ENCODE measurements at regions not wholly inside any gene's neighbourhood (a gene's known extent, or its start where the extent isn't known, plus 50 kb on each side); places are given as distances from the start of the nearest gene placed in this dataset.

DNA sequence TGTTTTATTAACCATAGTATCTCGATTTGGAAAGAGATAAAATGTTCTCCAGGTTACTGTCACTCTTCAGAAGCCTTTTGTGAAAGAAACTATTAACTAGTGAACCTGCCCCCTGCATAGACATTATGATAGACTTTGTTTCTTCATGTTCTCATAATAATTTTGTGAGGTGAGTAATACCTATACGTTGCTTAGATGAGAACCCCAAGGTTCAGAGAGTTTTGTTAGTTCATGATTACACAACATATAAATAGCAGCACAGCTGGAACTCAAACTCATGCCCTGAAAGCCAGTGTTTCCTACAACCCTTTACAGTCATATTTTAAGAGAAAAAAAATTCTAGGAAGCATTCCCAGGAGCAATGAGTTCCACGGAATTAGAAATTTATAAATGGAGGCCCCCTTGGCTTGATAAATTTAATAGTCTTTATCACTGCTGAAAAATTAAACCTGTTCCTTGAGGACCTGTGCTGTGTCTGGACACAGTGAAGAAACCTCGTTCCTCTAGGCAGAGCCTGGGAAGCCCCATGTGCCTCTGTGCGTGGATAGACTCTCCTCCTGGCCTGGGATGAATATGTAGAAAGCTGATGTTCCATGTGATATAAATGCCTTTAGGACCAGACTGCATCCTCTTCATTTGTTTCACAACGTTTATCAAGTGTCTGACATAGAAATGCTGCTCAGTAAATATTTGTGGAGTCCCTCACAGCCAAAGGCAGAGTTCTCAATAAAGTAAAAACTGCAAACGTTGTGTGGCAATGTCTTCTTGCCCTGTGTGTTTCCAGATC is 1257.0 kb upstream of the GYPC start:
- Histone ChIP-seq H3K9me3 (ENCODE audit: control insufficient read depth, low read length) (no peaks in the 10 kb centered on the region), H3K36me3 (ENCODE audit: control insufficient read depth, insufficient read depth, low read length) (no peaks in the 10 kb centered on the region), H3K27ac (ENCODE audit: low read depth, low read length) (no peak overlapping the region), H3K4me1 (ENCODE audit: control insufficient read depth, insufficient read depth, low read length) (no peaks in the 10 kb centered on the region), H3K4me3 (ENCODE audit: low read length) (no peak overlapping the region), H3K27me3 (ENCODE audit: control insufficient read depth, insufficient read depth, low read length, poor library complexity, severe bottlenecking) (no peaks in the 10 kb centered on the region), H3K9ac (ENCODE audit: extremely low read depth, low read length, poor library complexity, severe bottlenecking) (no peak overlapping the region)
- TF ChIP-seq, protein P1, sequence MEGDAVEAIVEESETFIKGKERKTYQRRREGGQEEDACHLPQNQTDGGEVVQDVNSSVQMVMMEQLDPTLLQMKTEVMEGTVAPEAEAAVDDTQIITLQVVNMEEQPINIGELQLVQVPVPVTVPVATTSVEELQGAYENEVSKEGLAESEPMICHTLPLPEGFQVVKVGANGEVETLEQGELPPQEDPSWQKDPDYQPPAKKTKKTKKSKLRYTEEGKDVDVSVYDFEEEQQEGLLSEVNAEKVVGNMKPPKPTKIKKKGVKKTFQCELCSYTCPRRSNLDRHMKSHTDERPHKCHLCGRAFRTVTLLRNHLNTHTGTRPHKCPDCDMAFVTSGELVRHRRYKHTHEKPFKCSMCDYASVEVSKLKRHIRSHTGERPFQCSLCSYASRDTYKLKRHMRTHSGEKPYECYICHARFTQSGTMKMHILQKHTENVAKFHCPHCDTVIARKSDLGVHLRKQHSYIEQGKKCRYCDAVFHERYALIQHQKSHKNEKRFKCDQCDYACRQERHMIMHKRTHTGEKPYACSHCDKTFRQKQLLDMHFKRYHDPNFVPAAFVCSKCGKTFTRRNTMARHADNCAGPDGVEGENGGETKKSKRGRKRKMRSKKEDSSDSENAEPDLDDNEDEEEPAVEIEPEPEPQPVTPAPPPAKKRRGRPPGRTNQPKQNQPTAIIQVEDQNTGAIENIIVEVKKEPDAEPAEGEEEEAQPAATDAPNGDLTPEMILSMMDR (conservative IDR thresholded peaks at IDR 0.05): no peak
- Mint-ChIP-seq H3K27ac (no peak overlapping the region), H3K36me3 (ENCODE audit: low read depth) (no peaks in the 10 kb centered on the region), H3K9me3 (no peaks in the 10 kb centered on the region), H3K4me3 (no peak overlapping the region), H3K27me3 (ENCODE audit: insufficient read depth) (no peaks in the 10 kb centered on the region), H3K4me1 (no peaks in the 10 kb centered on the region)
- no peak for DNase-seq
- WGBS, 2 experiments (ENCODE audit: insufficient coverage in 1 of 2, insufficient read length in 1 of 2): 85 to 86% methylated on average over 5 to 7 of the region's 7 CpGs

DNA sequence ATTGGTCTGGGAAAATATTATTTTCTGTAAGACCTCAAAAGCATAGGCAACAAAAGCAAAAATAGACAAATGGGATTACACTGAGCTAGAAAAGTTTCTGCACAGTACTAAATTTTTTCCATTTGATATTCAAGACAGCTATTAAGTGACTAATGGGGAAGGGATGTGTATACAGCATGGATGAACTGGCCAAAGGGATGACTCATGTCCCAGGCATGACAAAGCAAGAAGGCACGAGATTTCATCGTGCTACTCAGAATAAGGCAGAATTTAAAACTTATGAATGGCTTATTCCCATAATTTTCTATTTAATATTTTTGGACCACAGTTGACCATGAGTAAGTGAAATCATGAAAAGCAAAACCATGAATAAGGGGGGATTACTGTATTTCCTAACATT is 1250.1 kb upstream of the GYPC start:
- Mint-ChIP-seq H3K27ac (no peak overlapping the region), H3K4me3 (no peak overlapping the region)
- DNase-seq: no peak

GRCh38 chr2:125408874-125409538 is 1247.0 kb upstream of the GYPC start:
- H3K4me1 Mint-ChIP-seq: no peaks in the 10 kb centered on the region

More for the DNA sequence above, 1250.1 kb upstream of the GYPC start:
- WGBS, 2 experiments (ENCODE audit: insufficient coverage in 1 of 2, insufficient read length in 1 of 2): 60 to 76% methylated on average over 2 of the region's 2 CpGs
- Mint-ChIP-seq H3K9me3 (no peaks in the 10 kb centered on the region), H3K4me1 (no peaks in the 10 kb centered on the region), H3K27me3 (ENCODE audit: insufficient read depth) (no peaks in the 10 kb centered on the region), H3K36me3 (ENCODE audit: low read depth) (no peaks in the 10 kb centered on the region)
- H3K9me3 ChIP-seq (ENCODE audit: control insufficient read depth, low read length): no peaks in the 10 kb centered on the region
- no peaks in the 10 kb centered on the region for H3K36me3 ChIP-seq (ENCODE audit: control insufficient read depth, insufficient read depth, low read length)
- H3K27ac ChIP-seq (ENCODE audit: low read depth, low read length): no peak overlapping the region
- H3K4me1 ChIP-seq (ENCODE audit: control insufficient read depth, insufficient read depth, low read length): no peaks in the 10 kb centered on the region
- H3K4me3 ChIP-seq (ENCODE audit: low read length): no peak overlapping the region
- TF ChIP-seq, protein P1 (conservative IDR thresholded peaks at IDR 0.05): no peak
- no peak overlapping the region for H3K9ac ChIP-seq (ENCODE audit: extremely low read depth, low read length, poor library complexity, severe bottlenecking)
- H3K27me3 ChIP-seq (ENCODE audit: control insufficient read depth, insufficient read depth, low read length, poor library complexity, severe bottlenecking): no peaks in the 10 kb centered on the region

More at GRCh38 chr2:125408874-125409538, 1247.0 kb upstream of the GYPC start:
- DNase-seq: no peak
- Histone ChIP-seq H3K27me3 (ENCODE audit: control insufficient read depth, insufficient read depth, low read length, poor library complexity, severe bottlenecking) (no peaks in the 10 kb centered on the region), H3K9ac (ENCODE audit: extremely low read depth, low read length, poor library complexity, severe bottlenecking) (no peak overlapping the region), H3K27ac (ENCODE audit: low read depth, low read length) (no peak overlapping the region), H3K36me3 (ENCODE audit: control insufficient read depth, insufficient read depth, low read length) (no peaks in the 10 kb centered on the region), H3K4me1 (ENCODE audit: control insufficient read depth, insufficient read depth, low read length) (no peaks in the 10 kb centered on the region), H3K4me3 (ENCODE audit: low read length) (no peak overlapping the region), H3K9me3 (ENCODE audit: control insufficient read depth, low read length) (no peaks in the 10 kb centered on the region)
- no peak overlapping the region for H3K27ac Mint-ChIP-seq
- no peaks in the 10 kb centered on the region for H3K36me3 Mint-ChIP-seq (ENCODE audit: low read depth)
- H3K27me3 Mint-ChIP-seq (ENCODE audit: insufficient read depth): no peaks in the 10 kb centered on the region
- WGBS, 2 experiments (ENCODE audit: insufficient coverage in 1 of 2, insufficient read length in 1 of 2): 93 to 95% methylated on average over 5 to 10 of the region's 10 CpGs
- no peak overlapping the region for H3K4me3 Mint-ChIP-seq
- TF ChIP-seq, protein P1 (conservative IDR thresholded peaks at IDR 0.05): no peak
- H3K9me3 Mint-ChIP-seq: no peaks in the 10 kb centered on the region
